HepG2 (cell line): ENCODE measurements at regions not wholly inside any gene's neighbourhood (a gene's known extent, or its start where the extent isn't known, plus 50 kb on each side); places are given as distances from the start of the nearest gene placed in this dataset.

Source experiments
- ASH2L ChIP-seq: fragments of 300-600, 200-600 bp; sonication (generic); IDR thresholded peaks from 2 replicates; pipeline ENCODE4 v1.7.0; 2017; ENCODE audit warnings: low read depth, mild to moderate bottlenecking, moderate library complexity, mixed read lengths, low read length; ENCODE audit not compliant: insufficient read length
- CTCF ChIP-seq: sonication (generic); formaldehyde crosslinking; IDR thresholded peaks from 2 replicates; pipeline ENCODE4 v1.5.0; 2020; ENCODE audit warnings: mild to moderate bottlenecking, missing genetic modification reagents, moderate library complexity
- POLR2AphosphoS2 ChIP-seq: IDR thresholded peaks from 2 replicates; pipeline ENCODE4 v1.6.1; 2011; ENCODE audit warnings: low read depth, low read length, improper control_type of control experiment
- POLR2AphosphoS5 ChIP-seq: IDR thresholded peaks from 2 replicates; pipeline ENCODE4 v1.6.1; 2012; ENCODE audit warnings: low read depth, low read length
- PRMT3 ChIP-seq: sonication (generic); formaldehyde crosslinking; IDR thresholded peaks from 2 replicates; pipeline ENCODE4 v1.8.1; 2022; ENCODE audit warnings: low read depth, mild to moderate bottlenecking, moderate library complexity, missing genetic modification reagents, borderline replicate concordance
- RBAK ChIP-seq: sonication (generic); formaldehyde crosslinking; IDR thresholded peaks from 2 replicates; pipeline ENCODE4 v1.5.1; 2020; ENCODE audit warnings: mild to moderate bottlenecking, missing genetic modification reagents
- SUZ12 ChIP-seq: fragments of 150-350 bp; IDR thresholded peaks from 2 replicates; pipeline ENCODE4 v1.6.1; 2014; ENCODE audit warnings: low read depth, low read length
- ZBED4 ChIP-seq: sonication (generic); formaldehyde crosslinking; IDR thresholded peaks from 2 replicates; pipeline ENCODE4 v1.4.0; 2020; ENCODE audit warnings: missing genetic modification reagents, borderline replicate concordance
- ZBTB2 ChIP-seq: sonication (generic); formaldehyde crosslinking; IDR thresholded peaks from 2 replicates; pipeline ENCODE4 v1.8.0; 2022; ENCODE audit warnings: low read depth, missing genetic modification reagents
- ZNF275 ChIP-seq: sonication (generic); formaldehyde crosslinking; IDR thresholded peaks from 2 replicates; pipeline ENCODE4 v1.8.0; 2022; ENCODE audit warnings: missing genetic modification reagents, mild to moderate bottlenecking, inconsistent platforms, borderline replicate concordance
- ZNF367 ChIP-seq: sonication (generic); formaldehyde crosslinking; IDR thresholded peaks from 2 replicates; pipeline ENCODE4 v1.4.0; 2020; ENCODE audit warnings: missing genetic modification reagents, borderline replicate concordance
- ZNF441 ChIP-seq: sonication (generic); formaldehyde crosslinking; IDR thresholded peaks from 2 replicates; pipeline ENCODE4 v1.7.0; 2021; ENCODE audit warnings: missing genetic modification reagents, borderline replicate concordance
- ZNF788 ChIP-seq: sonication (generic); formaldehyde crosslinking; IDR thresholded peaks from 2 replicates; pipeline ENCODE4 v1.5.0; 2020; ENCODE audit warnings: mild to moderate bottlenecking, missing genetic modification reagents, borderline replicate concordance

GRCh38 chr15:49747340-49747739 is 126.5 kb downstream of the DTWD1 start:
- TF ChIP-seq POLR2AphosphoS5 (no peak), ZNF367 (no peak), CTCF (CRISPR knock-in tag) (no peak), POLR2AphosphoS2 (no peak), ZNF788 (CRISPR knock-in tag) (no peak), ASH2L (no peak), ZBED4 (no peak), ZBTB2 (CRISPR knock-in tag) (no peak), RBAK (CRISPR knock-in tag) (no peak), PRMT3 (CRISPR knock-in tag) (no peak), ZNF275 (CRISPR knock-in tag) (no peak), ZNF441 (CRISPR knock-in tag) (no peak), SUZ12 (no peak)
